ENCODE measurements at regions not wholly inside any gene's neighbourhood (a gene's known extent, or its start where the extent isn't known, plus 50 kb on each side); places are given as distances from the start of the nearest gene placed in this dataset.

DNA sequence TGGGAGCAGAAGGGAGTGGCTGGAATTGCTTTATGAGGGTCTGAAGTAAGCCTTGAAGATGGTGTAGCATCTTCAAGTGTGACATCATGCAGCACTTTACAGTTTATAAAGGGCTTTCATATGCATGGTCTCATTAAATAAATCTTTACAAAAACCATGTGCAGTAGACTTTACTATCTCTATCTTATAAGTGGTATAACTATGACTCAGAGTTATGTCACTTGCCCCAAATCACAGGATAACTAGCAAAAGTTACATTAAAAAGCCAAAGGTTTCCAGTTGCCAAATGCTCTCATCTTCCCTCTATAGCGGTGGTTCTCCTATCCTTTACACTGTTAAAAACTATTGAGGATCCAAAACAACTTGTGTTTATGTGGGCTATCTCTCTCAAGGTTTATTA lies 687.7 kb upstream of the MARCKS start:
- Mint-ChIP-seq H3K4me1 (no peaks in the 10 kb centered on the region), H3K27ac (no peak overlapping the region), H3K27me3 (ENCODE audit: low read depth in 3 of 3) (no peaks in the 10 kb centered on the region), H3K9me3 (peaks cover 0 to 25% (median 5%) of the 10 kb centered on the region in 6 donors), H3K36me3 (no peaks in the 10 kb centered on the region), H3K4me3 (no peak overlapping the region)
- no peak for DNase-seq

DNA sequence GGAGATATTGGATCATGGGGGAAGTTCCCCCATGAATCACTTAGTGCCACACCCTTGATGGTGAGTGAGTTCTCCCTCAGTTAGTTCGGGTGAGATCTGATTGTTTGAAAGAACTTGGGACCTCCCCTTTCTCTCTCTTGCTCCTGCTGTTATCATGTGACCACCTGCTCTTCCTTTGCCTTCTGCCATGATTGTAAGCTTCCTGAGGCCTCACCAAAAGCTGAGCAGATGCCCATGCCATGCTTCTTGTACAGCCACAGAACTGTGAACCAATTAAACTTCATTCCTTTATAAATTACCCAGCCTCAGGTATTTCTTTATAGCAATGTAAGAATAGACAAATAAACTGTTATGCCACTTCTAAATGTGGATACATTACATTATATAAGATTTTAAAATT lies 686.7 kb upstream of the MARCKS start:
- Mint-ChIP-seq H3K9me3 (peaks cover 0 to 34% (median 10%) of the 10 kb centered on the region in 6 donors), H3K27ac (no peak overlapping the region), H3K27me3 (ENCODE audit: low read depth in 3 of 3) (no peaks in the 10 kb centered on the region)

DNA sequence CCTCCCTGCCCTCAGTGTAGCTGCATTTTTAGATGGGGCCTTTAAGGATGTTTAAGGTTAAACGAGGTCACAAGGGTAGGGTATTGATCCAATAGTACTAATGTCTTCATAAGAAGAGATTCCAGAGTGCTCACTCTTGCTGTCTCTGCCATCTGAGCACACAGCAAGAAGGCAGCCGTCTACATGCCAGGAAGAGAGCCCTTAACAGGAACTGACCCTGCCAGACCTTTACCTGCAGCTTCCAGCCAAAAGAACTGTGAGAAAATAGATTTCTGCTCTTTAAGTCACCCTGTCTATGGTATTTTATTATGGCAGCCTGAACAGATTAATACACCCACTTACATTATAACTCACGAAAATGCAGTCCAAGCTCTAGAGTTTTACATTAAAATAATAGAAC lies 685.3 kb upstream of the MARCKS start:
- Mint-ChIP-seq H3K36me3 (no peaks in the 10 kb centered on the region), H3K4me1 (no peaks in the 10 kb centered on the region), H3K27ac (no peak overlapping the region), H3K4me3 (no peak overlapping the region), H3K9me3 (peaks cover 4 to 35% (median 13%) of the 10 kb centered on the region in 6 donors), H3K27me3 (ENCODE audit: low read depth in 3 of 3) (peaks cover 0 to 2% (median 0%) of the 10 kb centered on the region in 3 donors)
- no peak for DNase-seq

More for the DNA sequence above, 686.7 kb upstream of the MARCKS start:
- Mint-ChIP-seq H3K4me3 (no peak overlapping the region), H3K36me3 (no peaks in the 10 kb centered on the region), H3K4me1 (no peaks in the 10 kb centered on the region)
- no peak for DNase-seq

DNA sequence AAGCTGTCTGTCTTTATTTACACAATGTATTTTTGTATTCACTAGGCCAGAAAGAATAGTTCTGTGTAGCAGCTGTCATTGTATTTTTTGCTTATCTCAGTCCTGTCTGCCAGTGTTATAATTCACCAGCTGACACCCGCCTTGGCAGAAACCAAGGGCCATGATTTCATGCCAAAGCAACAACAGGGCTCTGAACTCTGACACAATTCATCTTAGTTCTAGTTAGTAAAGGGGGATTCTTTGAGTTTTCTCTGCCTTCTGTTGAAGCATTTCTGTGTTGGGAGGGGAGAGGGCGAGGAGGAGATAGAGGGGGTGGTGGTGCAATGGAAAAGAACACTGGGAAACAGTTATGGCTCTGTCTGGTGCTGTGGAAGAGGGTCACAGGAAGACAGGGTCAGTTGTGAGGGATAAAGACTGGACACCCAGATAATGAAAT lies 684.6 kb upstream of the MARCKS start:
- H3K36me3 Mint-ChIP-seq: no peaks in the 10 kb centered on the region
- DNase-seq: no peak
- H3K4me3 Mint-ChIP-seq: no peak overlapping the region
- peaks cover 5 to 37% (median 13%) of the 10 kb centered on the region in 6 donors for H3K9me3 Mint-ChIP-seq
- H3K4me1 Mint-ChIP-seq: no peaks in the 10 kb centered on the region
- H3K27me3 Mint-ChIP-seq (ENCODE audit: low read depth in 3 of 3): peaks cover 0 to 2% (median 0%) of the 10 kb centered on the region in 3 donors
- H3K27ac Mint-ChIP-seq: no peak overlapping the region

DNA sequence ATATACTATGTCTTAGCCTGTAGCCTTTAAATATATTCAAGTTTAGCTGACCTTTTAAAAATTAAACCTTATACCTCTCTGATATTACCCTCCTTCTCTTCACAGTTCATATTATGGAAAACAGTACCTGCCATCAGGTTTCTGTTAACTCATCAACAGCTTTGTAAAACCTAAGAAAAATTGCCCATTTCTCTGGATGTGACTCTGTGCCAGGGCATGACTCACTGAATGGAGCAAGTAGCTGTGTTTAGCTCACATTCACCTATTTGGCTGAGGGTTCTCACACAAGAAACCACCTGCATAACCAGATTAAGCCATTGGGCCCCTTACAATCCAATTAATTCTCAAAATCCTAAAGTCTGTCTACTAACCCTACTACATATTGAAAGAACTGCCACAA lies 678.8 kb upstream of the MARCKS start:
- peaks cover 0 to 3% (median 0%) of the 10 kb centered on the region in 3 donors for H3K36me3 Mint-ChIP-seq
- no peak overlapping the region for H3K27ac Mint-ChIP-seq

DNA sequence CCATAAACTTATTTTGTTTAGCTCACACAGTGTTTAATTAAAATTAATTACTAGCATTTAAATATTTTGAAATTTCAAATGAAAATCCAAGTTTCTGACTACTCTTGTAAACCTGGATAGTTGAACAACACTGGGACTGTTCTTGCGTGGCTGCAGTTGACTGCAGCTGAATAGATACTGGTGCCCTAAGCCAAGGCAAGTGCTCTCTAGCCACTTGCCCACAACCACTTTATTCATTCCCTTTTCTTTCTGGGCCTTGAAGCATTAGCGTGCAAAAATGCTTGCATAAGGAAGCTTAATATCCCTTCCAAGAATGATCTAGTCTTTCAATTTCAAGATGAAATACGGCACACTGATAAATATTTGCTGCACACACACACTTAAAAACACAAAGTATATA lies 676.0 kb upstream of the MARCKS start:
- Mint-ChIP-seq H3K4me3 (no peak overlapping the region), H3K27me3 (ENCODE audit: low read depth in 3 of 3) (peaks cover 0 to 8% (median 0%) of the 10 kb centered on the region in 3 donors), H3K4me1 (no peaks in the 10 kb centered on the region), H3K36me3 (peaks cover 0 to 3% (median 0%) of the 10 kb centered on the region in 3 donors), H3K9me3 (peaks cover 4 to 61% (median 16%) of the 10 kb centered on the region in 6 donors), H3K27ac (no peak overlapping the region)
- DNase-seq: no peak

More for the DNA sequence above, 678.8 kb upstream of the MARCKS start:
- H3K9me3 Mint-ChIP-seq: peaks cover 4 to 53% (median 20%) of the 10 kb centered on the region in 6 donors
- H3K4me1 Mint-ChIP-seq: no peaks in the 10 kb centered on the region
- H3K27me3 Mint-ChIP-seq (ENCODE audit: low read depth in 3 of 3): peaks cover 0 to 5% (median 0%) of the 10 kb centered on the region in 3 donors
- no peak overlapping the region for H3K4me3 Mint-ChIP-seq
- DNase-seq: no peak

DNA sequence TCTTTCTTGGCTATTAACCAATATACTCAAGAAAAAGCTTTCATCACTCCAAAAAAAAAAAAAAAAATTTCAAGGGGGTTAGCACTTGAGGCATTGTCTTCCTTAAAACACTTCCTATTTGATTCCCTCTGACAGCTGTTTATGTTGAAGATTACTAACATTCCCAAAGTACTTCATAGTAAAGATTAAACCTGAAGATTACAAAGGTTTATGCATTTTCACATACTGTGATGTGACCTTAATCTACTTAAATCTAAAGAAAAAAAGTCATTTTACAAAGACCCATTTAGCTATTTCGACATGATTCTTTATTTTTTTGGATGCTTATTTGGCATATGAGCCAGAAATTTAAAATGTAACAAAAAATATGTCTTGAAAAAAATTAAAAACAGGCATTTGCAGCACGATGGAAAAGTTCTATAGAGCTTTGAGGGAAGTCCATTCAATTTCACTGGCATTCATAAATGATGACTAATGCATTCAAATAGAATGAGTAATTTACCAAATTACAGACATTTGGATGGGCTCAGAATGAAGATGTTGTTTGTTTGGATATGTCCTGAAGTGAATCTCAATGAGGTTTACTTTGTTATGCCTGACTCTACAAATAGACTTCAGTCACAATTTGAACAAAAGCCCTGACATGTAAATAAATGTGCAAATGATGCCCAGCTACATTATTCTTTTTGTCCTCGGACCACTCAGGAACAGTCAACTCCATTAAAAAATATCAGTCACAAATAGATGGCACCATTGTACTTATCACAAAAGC lies 674.6 kb upstream of the MARCKS start:
- H3K4me1 Mint-ChIP-seq: no peaks in the 10 kb centered on the region
- no peak overlapping the region for H3K4me3 Mint-ChIP-seq
- peaks cover 0 to 3% (median 0%) of the 10 kb centered on the region in 3 donors for H3K36me3 Mint-ChIP-seq
- no peak for DNase-seq
- H3K27ac Mint-ChIP-seq: no peak overlapping the region
- peaks cover 2 to 48% (median 14%) of the 10 kb centered on the region in 6 donors for H3K9me3 Mint-ChIP-seq
- peaks cover 0 to 6% (median 0%) of the 10 kb centered on the region in 3 donors for H3K27me3 Mint-ChIP-seq (ENCODE audit: low read depth in 3 of 3)

DNA sequence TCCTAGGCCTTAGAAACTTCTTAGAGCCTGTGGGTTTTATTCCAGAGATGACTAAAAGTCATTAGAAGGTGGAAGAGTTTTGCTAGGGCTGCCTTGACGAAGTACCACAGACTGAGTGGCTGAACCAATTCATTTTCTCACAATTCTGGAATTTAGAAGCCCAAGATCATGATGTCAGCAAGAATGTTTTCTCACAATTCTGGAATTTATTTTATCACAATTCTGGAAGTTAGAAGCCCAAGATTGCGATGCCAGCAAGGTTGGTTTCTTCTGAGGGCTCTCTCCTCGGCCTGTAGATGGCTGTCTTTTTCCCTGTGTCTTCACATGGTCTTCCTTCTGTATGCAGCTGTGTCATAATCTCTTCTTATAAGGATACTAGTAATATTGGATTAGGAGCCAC lies 672.9 kb upstream of the MARCKS start:
- Mint-ChIP-seq H3K27me3 (ENCODE audit: low read depth in 3 of 3) (peaks cover 0 to 6% (median 0%) of the 10 kb centered on the region in 3 donors), H3K27ac (no peak overlapping the region), H3K4me3 (no peak overlapping the region), H3K9me3 (peaks cover 2 to 32% (median 10%) of the 10 kb centered on the region in 6 donors), H3K4me1 (no peaks in the 10 kb centered on the region), H3K36me3 (peaks cover 0 to 3% (median 0%) of the 10 kb centered on the region in 3 donors)
- DNase-seq: no peak

DNA sequence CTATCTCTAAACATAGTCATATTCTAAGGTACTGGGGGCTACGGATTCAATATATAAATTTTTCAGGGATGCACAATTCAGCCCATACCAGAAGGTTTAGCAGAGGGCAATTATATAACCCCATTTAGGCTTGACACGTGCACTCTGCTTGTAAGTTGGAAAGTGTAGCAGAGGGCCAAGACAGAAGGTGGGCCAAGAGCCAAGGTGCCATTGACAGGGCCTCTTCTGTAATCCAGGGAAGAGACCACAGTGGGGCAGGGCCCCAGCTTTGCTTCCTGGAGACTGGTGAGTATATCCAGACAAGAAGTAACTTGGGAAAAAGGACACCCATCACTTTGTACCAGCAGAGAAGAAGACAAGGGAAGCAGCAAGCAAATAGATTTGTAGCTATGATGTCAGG lies 672.4 kb upstream of the MARCKS start:
- Mint-ChIP-seq H3K27me3 (ENCODE audit: low read depth in 3 of 3) (peaks cover 0 to 7% (median 0%) of the 10 kb centered on the region in 3 donors), H3K4me1 (no peaks in the 10 kb centered on the region), H3K27ac (no peak overlapping the region), H3K9me3 (peaks cover 2 to 28% (median 10%) of the 10 kb centered on the region in 6 donors), H3K4me3 (no peak overlapping the region), H3K36me3 (peaks cover 0 to 3% (median 0%) of the 10 kb centered on the region in 3 donors)
- no peak for DNase-seq

DNA sequence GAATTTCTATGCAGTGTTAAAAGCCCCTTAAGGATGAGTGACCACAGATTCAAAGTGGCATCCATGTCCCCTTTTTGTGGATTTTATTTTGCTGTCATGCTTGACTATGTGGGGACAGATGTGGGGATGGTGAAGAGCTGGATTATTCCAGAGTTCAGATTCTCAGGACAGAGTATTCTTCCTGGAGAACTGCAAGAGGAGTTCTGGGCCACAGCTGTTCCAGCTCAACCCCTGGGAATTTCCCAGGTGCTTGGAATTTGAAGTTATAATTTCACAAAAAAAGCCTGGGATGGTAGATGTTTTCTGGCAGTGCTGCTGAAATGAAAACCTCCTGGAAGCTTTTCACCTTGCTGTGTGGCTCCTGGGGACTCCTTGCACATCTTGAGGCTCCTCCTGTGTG lies 671.8 kb upstream of the MARCKS start:
- peaks cover 0 to under 1% (median 0%) of the 10 kb centered on the region in 3 donors for H3K36me3 Mint-ChIP-seq

DNA sequence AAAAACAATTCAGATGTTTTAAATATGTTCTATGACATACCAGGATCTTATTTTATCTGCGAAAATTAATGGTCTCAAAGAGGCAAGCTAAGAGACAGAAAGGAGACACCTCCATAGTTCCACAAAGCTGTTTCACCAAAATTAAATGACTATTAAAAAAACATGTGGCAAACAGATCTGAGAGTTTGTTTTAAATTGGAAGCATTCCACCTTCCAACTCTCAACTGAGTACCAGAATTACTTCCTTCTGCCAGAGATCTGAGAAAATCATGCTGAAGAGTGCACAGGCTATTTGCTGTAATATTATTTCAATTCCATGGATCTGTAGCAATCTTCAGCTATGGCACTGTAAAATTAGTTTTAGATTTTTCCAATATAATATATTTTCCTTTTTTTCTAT lies 669.5 kb upstream of the MARCKS start:
- peaks cover 0 to 7% (median 0%) of the 10 kb centered on the region in 3 donors for H3K27me3 Mint-ChIP-seq (ENCODE audit: low read depth in 3 of 3)
- no peaks in the 10 kb centered on the region for H3K36me3 Mint-ChIP-seq
- no peak overlapping the region for H3K4me3 Mint-ChIP-seq
- H3K9me3 Mint-ChIP-seq: peaks cover 0 to 26% (median 11%) of the 10 kb centered on the region in 6 donors
- H3K4me1 Mint-ChIP-seq: no peaks in the 10 kb centered on the region
- no peak overlapping the region for H3K27ac Mint-ChIP-seq
- no peak for DNase-seq

More for the DNA sequence above, 671.8 kb upstream of the MARCKS start:
- H3K27ac Mint-ChIP-seq: no peak overlapping the region
- H3K9me3 Mint-ChIP-seq: peaks cover 2 to 23% (median 10%) of the 10 kb centered on the region in 6 donors
- DNase-seq: no peak
- H3K27me3 Mint-ChIP-seq (ENCODE audit: low read depth in 3 of 3): peaks cover 0 to 7% (median 0%) of the 10 kb centered on the region in 3 donors
- no peak overlapping the region for H3K4me3 Mint-ChIP-seq
- H3K4me1 Mint-ChIP-seq: no peaks in the 10 kb centered on the region

DNA sequence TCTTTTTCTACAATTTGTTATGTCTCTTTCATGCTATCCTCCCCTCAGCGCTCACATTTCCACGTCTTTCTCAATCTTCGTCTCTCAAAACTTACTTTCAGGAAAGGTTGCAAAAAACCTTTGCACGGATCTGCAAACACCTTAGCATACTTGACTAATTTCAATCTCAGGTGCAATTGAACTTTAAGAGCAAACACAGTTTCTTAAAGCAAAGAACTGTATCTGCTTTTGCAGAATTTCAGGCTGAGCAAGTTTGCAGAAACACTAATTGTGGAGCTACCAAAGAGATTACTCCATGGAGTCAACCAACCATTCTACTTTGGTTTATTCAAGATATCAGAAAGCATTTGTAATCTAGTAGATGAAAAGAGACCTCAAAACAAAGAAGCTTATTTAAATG lies 668.2 kb upstream of the MARCKS start:
- H3K9me3 Mint-ChIP-seq: peaks cover 0 to 24% (median 6%) of the 10 kb centered on the region in 6 donors
- H3K36me3 Mint-ChIP-seq: no peaks in the 10 kb centered on the region
- H3K27me3 Mint-ChIP-seq (ENCODE audit: low read depth in 3 of 3): peaks cover 0 to 4% (median 0%) of the 10 kb centered on the region in 3 donors
- no peak overlapping the region for H3K4me3 Mint-ChIP-seq
- no peak overlapping the region for H3K27ac Mint-ChIP-seq
- no peak for DNase-seq
- H3K4me1 Mint-ChIP-seq: no peaks in the 10 kb centered on the region

DNA sequence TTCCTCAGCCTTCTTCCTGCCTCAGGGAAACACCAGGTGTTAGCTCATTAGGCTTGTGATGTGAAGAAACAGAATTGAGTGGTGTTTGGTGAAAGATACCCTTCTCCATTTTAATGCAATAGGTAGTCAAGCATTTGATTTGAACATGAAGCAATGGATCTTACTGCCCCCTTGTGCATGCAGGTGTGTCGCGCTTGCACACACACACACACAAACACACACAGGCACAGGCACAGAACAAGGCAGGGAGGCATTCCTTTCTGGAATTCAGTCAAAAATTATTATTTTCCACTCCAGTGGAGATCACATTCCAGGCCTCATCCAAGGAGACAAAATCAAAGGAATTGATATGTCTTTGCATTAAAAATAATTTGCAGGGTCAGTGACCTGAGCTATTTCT lies 667.0 kb upstream of the MARCKS start:
- Mint-ChIP-seq H3K4me3 (no peak overlapping the region), H3K27ac (no peak overlapping the region), H3K36me3 (no peaks in the 10 kb centered on the region), H3K9me3 (peaks cover 0 to 14% (median 5%) of the 10 kb centered on the region in 6 donors), H3K27me3 (ENCODE audit: low read depth in 3 of 3) (peaks cover 0 to 3% (median 0%) of the 10 kb centered on the region in 3 donors), H3K4me1 (no peaks in the 10 kb centered on the region)
- no peak for DNase-seq

DNA sequence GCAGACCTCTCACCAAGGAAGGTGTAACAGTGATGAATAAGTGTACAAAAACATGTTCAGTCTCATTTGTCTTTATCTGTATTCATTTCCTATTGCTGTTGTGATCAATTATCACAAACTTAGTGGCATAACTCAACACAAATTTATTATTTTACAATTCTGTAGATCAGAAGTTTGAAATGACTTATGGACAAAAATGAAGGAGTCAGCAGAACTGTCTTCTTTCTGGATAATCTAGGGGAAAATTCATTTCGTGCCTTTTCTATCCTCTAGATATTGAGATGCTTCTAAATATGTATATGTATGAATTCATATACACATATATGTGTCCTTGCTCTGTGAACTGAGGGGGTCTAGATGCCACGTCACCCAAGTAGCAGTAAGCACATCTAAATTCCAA lies 663.1 kb upstream of the MARCKS start:
- DNase-seq: no peak
- Mint-ChIP-seq H3K27ac (no peak overlapping the region), H3K36me3 (no peaks in the 10 kb centered on the region), H3K4me1 (no peaks in the 10 kb centered on the region), H3K27me3 (ENCODE audit: low read depth in 3 of 3) (peaks cover 0 to 3% (median 0%) of the 10 kb centered on the region in 3 donors), H3K4me3 (no peak overlapping the region), H3K9me3 (peaks cover 3 to 26% (median 7%) of the 10 kb centered on the region in 6 donors)

Measured in immature natural killer cell (primary cell).